WTC11 (cell line): ENCODE measurements at regions not wholly inside any gene's neighbourhood (a gene's known extent, or its start where the extent isn't known, plus 50 kb on each side); places are given as distances from the start of the nearest gene placed in this dataset.

Experiments used
- ATAC-seq: fragments of 200-7000 bp; cut with Tn5 transposase; 2 replicates; pipeline ENCODE4 v1.10.0; 2021; ENCODE audit warnings: mild to moderate bottlenecking, moderate library complexity
- CTCF ChIA-PET: fragments of 300-600 bp; sonication (Branson Sonifier 250); formaldehyde crosslinking; loops from one replicate; lab custom pipeline; 2021; ENCODE audit warnings: antibody characterized with exemption; lab: Charles Lee
- POLR2A ChIA-PET: fragments of 350-600 bp; sonication (Branson Sonifier 250); formaldehyde crosslinking; loops from one replicate; lab custom pipeline; 2021; ENCODE audit warnings: antibody characterized with exemption; lab: Charles Lee
- DNase-seq: peaks from one replicate; pipeline ENCODE4 v3.0.0; 2021; ENCODE audit warnings: low spot score
- H3K27ac Mint-ChIP-seq: 2 replicates; pipeline ENCODE4 v1.8.0; 2021; ENCODE audit warnings: mixed read lengths
- H3K27me3 Mint-ChIP-seq: 2 replicates; pipeline ENCODE4 v1.8.0; 2021; ENCODE audit warnings: low read depth, mild to moderate bottlenecking, moderate library complexity, mixed read lengths
- H3K36me3 Mint-ChIP-seq: 2 replicates; pipeline ENCODE4 v1.8.0; 2021; ENCODE audit warnings: mixed read lengths
- H3K4me1 Mint-ChIP-seq: 2 replicates; pipeline ENCODE4 v1.8.0; 2022; ENCODE audit warnings: mixed read lengths
- H3K4me3 Mint-ChIP-seq: 2 replicates; pipeline ENCODE4 v1.8.0; 2021; ENCODE audit warnings: mild to moderate bottlenecking, moderate library complexity, mixed read lengths
- H3K9me3 Mint-ChIP-seq: 2 replicates; pipeline ENCODE4 v1.8.0; 2021; ENCODE audit warnings: mixed read lengths
- ATF1 ChIP-seq: sonication (generic); formaldehyde crosslinking; IDR thresholded peaks from 2 replicates; pipeline ENCODE4 v1.8.1; 2023; ENCODE audit warnings: mild to moderate bottlenecking, moderate library complexity, missing genetic modification reagents
- CREB1 ChIP-seq: sonication (generic); formaldehyde crosslinking; IDR thresholded peaks from 2 replicates; pipeline ENCODE4 v1.8.0; 2023; ENCODE audit warnings: mild to moderate bottlenecking, missing genetic modification reagents
- ELF4 ChIP-seq: sonication (generic); formaldehyde crosslinking; IDR thresholded peaks from 2 replicates; pipeline ENCODE4 v1.8.1; 2022; ENCODE audit warnings: low read depth, mild to moderate bottlenecking, moderate library complexity, missing genetic modification reagents
- GTF2I ChIP-seq: fragments of 250-450 bp; sonication (Bioruptor Pico); conservative IDR thresholded peaks from 2 replicates; pipeline ENCODE4 v1.4.0; 2021; ENCODE audit warnings: mild to moderate bottlenecking
- IRF2 ChIP-seq: sonication (generic); formaldehyde crosslinking; IDR thresholded peaks from 2 replicates; pipeline ENCODE4 v1.8.0; 2022; ENCODE audit warnings: low read depth, missing genetic modification reagents, borderline replicate concordance
- MXD4 ChIP-seq: fragments of 250-450 bp; sonication (Bioruptor Pico); IDR thresholded peaks from 2 replicates; pipeline ENCODE4 v1.8.0; 2021; ENCODE audit warnings: mild to moderate bottlenecking, moderate library complexity, borderline replicate concordance
- NFE2L1 ChIP-seq: sonication (generic); formaldehyde crosslinking; IDR thresholded peaks from 2 replicates; pipeline ENCODE4 v1.8.1; 2023; ENCODE audit warnings: missing genetic modification reagents
- NR2C2 ChIP-seq: sonication (generic); formaldehyde crosslinking; IDR thresholded peaks from 2 replicates; pipeline ENCODE4 v1.8.0; 2022; ENCODE audit warnings: mild to moderate bottlenecking, missing genetic modification reagents
- ZNF671 ChIP-seq: fragments of 250-450 bp; sonication (Bioruptor Pico); IDR thresholded peaks from 2 replicates; pipeline ENCODE4 v1.8.0; 2021; ENCODE audit warnings: mild to moderate bottlenecking
- TF ChIP-seq, protein P1 (sequence below): sonication (generic); formaldehyde crosslinking; IDR thresholded peaks from 2 replicates; pipeline ENCODE4 v1.8.0; 2023; ENCODE audit warnings: missing genetic modification reagents, mild to moderate bottlenecking, borderline replicate concordance
- TF ChIP-seq, protein P2 (sequence below): fragments of 250-450 bp; sonication (Bioruptor Pico); IDR thresholded peaks from 2 replicates; pipeline ENCODE4 v1.9.0; 2021; ENCODE audit warnings: mild to moderate bottlenecking
- TF ChIP-seq, protein P3 (sequence below): fragments of 200-600 bp; IDR thresholded peaks from 2 replicates; pipeline ENCODE4 v1.8.0; 2022; ENCODE audit warnings: antibody characterized with exemption
- TF ChIP-seq, protein P4 (sequence below): sonication (generic); formaldehyde crosslinking; conservative IDR thresholded peaks from 2 replicates; pipeline ENCODE4 v1.8.1; 2023; ENCODE audit warnings: mild to moderate bottlenecking, low read depth, missing genetic modification reagents, moderate library complexity
- TF ChIP-seq, protein P5 (sequence below): sonication (generic); formaldehyde crosslinking; IDR thresholded peaks from 2 replicates; pipeline ENCODE4 v1.8.1; 2023; ENCODE audit warnings: mild to moderate bottlenecking, moderate library complexity, missing genetic modification reagents
- TF ChIP-seq, protein P6 (sequence below): sonication (generic); formaldehyde crosslinking; IDR thresholded peaks from 2 replicates; pipeline ENCODE4 v1.8.1; 2023; ENCODE audit warnings: mild to moderate bottlenecking, missing genetic modification reagents, moderate library complexity

DNA sequence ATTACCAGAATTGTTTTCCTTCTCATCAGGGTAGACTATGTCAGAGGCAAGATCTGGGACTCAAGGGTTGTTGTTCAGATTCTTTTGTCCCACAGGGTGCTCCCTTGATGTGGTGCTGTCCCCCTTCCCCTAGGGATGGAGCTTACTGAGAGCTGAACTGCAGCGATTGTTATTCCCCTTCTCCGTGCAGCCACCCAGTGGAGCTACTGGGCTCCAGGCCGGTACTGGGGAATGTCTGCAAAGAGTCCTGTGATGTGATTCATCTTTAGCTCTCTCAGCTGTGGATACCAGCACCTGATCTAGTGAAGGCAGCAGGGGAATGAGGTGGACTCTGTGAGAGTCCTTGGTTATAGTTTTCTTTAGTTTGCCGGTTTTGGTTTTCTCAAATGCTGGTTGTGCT, 247.4 kb upstream of the HAND2 start (continued):
- TF ChIP-seq, protein P1, sequence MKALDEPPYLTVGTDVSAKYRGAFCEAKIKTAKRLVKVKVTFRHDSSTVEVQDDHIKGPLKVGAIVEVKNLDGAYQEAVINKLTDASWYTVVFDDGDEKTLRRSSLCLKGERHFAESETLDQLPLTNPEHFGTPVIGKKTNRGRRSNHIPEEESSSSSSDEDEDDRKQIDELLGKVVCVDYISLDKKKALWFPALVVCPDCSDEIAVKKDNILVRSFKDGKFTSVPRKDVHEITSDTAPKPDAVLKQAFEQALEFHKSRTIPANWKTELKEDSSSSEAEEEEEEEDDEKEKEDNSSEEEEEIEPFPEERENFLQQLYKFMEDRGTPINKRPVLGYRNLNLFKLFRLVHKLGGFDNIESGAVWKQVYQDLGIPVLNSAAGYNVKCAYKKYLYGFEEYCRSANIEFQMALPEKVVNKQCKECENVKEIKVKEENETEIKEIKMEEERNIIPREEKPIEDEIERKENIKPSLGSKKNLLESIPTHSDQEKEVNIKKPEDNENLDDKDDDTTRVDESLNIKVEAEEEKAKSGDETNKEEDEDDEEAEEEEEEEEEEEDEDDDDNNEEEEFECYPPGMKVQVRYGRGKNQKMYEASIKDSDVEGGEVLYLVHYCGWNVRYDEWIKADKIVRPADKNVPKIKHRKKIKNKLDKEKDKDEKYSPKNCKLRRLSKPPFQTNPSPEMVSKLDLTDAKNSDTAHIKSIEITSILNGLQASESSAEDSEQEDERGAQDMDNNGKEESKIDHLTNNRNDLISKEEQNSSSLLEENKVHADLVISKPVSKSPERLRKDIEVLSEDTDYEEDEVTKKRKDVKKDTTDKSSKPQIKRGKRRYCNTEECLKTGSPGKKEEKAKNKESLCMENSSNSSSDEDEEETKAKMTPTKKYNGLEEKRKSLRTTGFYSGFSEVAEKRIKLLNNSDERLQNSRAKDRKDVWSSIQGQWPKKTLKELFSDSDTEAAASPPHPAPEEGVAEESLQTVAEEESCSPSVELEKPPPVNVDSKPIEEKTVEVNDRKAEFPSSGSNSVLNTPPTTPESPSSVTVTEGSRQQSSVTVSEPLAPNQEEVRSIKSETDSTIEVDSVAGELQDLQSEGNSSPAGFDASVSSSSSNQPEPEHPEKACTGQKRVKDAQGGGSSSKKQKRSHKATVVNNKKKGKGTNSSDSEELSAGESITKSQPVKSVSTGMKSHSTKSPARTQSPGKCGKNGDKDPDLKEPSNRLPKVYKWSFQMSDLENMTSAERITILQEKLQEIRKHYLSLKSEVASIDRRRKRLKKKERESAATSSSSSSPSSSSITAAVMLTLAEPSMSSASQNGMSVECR = no peak

DNA sequence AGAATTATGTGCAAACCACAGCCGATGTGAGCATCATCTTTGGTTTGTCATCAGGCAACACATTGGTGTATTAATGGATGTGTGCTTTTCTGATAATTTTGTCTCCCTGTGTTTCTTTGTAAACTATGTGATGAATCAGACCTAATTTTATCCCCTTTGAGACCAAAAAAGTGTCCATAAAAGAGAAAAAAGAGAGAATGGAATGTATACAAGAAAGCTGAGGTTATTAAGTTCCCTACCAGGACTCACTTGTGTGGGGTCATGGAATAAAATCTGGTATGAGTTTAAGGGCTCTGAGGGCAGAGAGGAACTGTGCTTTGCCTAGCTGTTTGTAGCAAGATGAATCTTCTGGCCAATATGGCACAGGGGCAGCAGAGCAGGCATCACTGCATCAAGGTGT, 239.5 kb upstream of the HAND2 start:
- Mint-ChIP-seq H3K27ac (no peak overlapping the region), H3K36me3 (no peaks in the 10 kb centered on the region), H3K4me3 (no peak overlapping the region), H3K9me3 (peaks cover 5% of the 10 kb centered on the region; the same call in 1 of the 2 replicates), H3K27me3 (no peaks in the 10 kb centered on the region; the same call in 1 of the 2 replicates), H3K4me1 (no peaks in the 10 kb centered on the region)
- no peak for DNase-seq
- ChIA-PET POLR2A (no interaction called here), CTCF (no interaction called here)
- TF ChIP-seq ELF4 (CRISPR knock-in tag) = no peak
- TF ChIP-seq, protein P2, sequence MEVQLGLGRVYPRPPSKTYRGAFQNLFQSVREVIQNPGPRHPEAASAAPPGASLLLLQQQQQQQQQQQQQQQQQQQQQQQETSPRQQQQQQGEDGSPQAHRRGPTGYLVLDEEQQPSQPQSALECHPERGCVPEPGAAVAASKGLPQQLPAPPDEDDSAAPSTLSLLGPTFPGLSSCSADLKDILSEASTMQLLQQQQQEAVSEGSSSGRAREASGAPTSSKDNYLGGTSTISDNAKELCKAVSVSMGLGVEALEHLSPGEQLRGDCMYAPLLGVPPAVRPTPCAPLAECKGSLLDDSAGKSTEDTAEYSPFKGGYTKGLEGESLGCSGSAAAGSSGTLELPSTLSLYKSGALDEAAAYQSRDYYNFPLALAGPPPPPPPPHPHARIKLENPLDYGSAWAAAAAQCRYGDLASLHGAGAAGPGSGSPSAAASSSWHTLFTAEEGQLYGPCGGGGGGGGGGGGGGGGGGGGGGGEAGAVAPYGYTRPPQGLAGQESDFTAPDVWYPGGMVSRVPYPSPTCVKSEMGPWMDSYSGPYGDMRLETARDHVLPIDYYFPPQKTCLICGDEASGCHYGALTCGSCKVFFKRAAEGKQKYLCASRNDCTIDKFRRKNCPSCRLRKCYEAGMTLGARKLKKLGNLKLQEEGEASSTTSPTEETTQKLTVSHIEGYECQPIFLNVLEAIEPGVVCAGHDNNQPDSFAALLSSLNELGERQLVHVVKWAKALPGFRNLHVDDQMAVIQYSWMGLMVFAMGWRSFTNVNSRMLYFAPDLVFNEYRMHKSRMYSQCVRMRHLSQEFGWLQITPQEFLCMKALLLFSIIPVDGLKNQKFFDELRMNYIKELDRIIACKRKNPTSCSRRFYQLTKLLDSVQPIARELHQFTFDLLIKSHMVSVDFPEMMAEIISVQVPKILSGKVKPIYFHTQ (CRISPR knock-in tag) = no peak
- no peak for TF ChIP-seq MXD4 (CRISPR knock-in tag)
- TF ChIP-seq, protein P1 = no peak
- no peak for TF ChIP-seq GTF2I (CRISPR knock-in tag)
- no peak for TF ChIP-seq IRF2 (CRISPR knock-in tag)
- TF ChIP-seq, protein P3, sequence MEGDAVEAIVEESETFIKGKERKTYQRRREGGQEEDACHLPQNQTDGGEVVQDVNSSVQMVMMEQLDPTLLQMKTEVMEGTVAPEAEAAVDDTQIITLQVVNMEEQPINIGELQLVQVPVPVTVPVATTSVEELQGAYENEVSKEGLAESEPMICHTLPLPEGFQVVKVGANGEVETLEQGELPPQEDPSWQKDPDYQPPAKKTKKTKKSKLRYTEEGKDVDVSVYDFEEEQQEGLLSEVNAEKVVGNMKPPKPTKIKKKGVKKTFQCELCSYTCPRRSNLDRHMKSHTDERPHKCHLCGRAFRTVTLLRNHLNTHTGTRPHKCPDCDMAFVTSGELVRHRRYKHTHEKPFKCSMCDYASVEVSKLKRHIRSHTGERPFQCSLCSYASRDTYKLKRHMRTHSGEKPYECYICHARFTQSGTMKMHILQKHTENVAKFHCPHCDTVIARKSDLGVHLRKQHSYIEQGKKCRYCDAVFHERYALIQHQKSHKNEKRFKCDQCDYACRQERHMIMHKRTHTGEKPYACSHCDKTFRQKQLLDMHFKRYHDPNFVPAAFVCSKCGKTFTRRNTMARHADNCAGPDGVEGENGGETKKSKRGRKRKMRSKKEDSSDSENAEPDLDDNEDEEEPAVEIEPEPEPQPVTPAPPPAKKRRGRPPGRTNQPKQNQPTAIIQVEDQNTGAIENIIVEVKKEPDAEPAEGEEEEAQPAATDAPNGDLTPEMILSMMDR = no peak
- TF ChIP-seq NR2C2 (CRISPR knock-in tag) = no peak
- TF ChIP-seq, protein P4, sequence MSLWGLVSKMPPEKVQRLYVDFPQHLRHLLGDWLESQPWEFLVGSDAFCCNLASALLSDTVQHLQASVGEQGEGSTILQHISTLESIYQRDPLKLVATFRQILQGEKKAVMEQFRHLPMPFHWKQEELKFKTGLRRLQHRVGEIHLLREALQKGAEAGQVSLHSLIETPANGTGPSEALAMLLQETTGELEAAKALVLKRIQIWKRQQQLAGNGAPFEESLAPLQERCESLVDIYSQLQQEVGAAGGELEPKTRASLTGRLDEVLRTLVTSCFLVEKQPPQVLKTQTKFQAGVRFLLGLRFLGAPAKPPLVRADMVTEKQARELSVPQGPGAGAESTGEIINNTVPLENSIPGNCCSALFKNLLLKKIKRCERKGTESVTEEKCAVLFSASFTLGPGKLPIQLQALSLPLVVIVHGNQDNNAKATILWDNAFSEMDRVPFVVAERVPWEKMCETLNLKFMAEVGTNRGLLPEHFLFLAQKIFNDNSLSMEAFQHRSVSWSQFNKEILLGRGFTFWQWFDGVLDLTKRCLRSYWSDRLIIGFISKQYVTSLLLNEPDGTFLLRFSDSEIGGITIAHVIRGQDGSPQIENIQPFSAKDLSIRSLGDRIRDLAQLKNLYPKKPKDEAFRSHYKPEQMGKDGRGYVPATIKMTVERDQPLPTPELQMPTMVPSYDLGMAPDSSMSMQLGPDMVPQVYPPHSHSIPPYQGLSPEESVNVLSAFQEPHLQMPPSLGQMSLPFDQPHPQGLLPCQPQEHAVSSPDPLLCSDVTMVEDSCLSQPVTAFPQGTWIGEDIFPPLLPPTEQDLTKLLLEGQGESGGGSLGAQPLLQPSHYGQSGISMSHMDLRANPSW (CRISPR knock-in tag) = no peak
- TF ChIP-seq ZNF671 (CRISPR knock-in tag) = no peak
- no peak for TF ChIP-seq CREB1 (CRISPR knock-in tag)
- TF ChIP-seq, protein P5, sequence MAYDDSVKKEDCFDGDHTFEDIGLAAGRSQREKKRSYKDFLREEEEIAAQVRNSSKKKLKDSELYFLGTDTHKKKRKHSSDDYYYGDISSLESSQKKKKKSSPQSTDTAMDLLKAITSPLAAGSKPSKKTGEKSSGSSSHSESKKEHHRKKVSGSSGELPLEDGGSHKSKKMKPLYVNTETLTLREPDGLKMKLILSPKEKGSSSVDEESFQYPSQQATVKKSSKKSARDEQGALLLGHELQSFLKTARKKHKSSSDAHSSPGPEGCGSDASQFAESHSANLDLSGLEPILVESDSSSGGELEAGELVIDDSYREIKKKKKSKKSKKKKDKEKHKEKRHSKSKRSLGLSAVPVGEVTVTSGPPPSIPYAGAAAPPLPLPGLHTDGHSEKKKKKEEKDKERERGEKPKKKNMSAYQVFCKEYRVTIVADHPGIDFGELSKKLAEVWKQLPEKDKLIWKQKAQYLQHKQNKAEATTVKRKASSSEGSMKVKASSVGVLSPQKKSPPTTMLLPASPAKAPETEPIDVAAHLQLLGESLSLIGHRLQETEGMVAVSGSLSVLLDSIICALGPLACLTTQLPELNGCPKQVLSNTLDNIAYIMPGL (CRISPR knock-in tag) = no peak
- no peak for TF ChIP-seq NFE2L1 (CRISPR knock-in tag)
- TF ChIP-seq, protein P6, sequence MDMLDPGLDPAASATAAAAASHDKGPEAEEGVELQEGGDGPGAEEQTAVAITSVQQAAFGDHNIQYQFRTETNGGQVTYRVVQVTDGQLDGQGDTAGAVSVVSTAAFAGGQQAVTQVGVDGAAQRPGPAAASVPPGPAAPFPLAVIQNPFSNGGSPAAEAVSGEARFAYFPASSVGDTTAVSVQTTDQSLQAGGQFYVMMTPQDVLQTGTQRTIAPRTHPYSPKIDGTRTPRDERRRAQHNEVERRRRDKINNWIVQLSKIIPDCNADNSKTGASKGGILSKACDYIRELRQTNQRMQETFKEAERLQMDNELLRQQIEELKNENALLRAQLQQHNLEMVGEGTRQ = no peak
- TF ChIP-seq ATF1 (CRISPR knock-in tag) = no peak
- no peak for ATAC-seq
